ENCODE measurements at regions not wholly inside any gene's neighbourhood (a gene's known extent, or its start where the extent isn't known, plus 50 kb on each side); places are given as distances from the start of the nearest gene placed in this dataset.
A peak's percentile ranks its signal among the peaks of the same experiment; 100 is the strongest.

DNA sequence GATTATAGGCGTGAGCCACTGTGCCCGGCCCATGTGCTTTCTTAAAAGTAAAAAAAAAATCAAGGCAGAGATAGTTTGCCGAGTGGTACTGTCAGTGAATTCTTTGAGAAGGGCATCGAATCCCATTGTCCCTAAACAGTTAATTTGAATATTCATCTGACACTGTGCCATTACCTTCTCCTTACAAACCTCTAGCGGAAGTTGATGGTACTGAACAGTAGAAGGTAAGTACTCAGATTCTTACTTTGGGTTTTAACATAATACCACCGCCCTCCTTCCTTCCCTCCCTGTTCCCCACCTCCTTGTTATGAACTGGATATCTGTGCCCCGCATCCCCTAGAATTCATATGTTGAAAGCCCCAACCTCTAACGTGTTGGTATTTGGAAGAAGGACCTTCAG lies 58.2 kb upstream of the CLMP start:
- no peak for DNase-seq

DNA sequence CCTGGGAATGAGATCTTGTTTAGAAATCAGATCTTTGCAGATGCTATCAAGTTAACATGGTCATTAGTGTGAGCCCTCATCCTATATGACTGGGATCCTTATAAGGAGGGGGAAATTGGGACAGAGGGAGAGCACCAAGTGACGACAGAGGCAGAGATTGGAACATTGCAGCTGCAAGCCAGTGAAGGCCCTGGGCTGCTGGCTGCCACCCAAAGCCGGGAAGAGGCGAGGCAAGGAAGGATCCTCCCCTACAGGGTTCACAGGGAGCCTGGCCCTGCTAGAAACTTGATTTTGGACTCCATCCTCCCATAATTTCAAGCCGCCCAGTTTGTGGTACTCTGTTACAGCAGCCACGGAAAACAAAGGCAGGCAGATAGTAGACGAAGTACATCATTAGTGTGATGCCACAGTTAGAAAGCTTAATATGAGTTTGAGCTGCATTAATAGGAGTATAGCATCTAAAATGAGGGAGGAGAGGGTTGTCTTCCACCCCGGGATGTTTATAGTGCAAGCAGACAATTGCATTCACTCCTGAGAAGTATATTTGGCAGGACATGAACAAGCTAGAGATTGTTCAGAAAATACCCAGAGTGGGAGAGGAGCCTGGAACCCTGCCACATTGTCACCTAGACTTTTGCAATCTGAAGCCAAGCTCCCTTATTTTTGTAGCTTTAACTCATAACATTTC lies 56.8 kb upstream of the CLMP start:
- DNase-seq = no peak

DNA sequence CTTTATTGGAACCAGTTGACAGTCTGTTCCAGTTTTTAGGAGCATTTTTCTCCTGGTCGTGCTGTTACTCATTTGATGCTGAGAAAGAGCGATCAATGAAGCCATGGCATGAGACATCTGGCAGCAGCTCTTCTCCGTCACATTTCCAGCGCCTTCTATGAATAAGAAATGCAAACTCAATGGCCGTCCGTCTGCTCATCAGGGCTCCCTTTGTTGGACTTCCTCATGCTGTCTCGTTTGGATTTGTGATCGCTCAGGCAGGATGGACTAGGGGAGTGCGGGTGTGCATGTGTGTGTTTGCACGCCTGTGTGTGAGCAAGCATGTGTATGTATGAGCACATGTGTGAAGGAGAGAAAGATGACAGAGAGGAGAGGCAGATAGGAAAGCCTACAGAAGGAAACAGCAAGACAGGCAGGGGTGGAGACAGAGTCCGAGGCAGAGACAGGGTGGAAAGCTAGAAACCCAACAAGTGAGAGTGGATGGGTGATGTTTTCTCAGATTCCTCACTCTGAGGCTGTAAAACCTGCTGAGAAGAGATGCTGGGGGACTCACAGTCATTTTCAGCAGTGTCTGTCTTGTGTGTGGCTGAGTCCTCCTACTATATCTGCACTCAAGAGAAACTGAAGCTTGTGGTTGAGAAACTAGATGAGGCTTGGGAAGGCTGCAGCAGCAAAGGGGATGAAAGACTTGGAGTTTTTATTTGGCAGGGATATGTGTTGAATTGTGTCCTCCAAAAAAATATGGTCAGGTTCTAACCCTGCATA lies 56.0 kb upstream of the CLMP start:
- no peak for DNase-seq

DNA sequence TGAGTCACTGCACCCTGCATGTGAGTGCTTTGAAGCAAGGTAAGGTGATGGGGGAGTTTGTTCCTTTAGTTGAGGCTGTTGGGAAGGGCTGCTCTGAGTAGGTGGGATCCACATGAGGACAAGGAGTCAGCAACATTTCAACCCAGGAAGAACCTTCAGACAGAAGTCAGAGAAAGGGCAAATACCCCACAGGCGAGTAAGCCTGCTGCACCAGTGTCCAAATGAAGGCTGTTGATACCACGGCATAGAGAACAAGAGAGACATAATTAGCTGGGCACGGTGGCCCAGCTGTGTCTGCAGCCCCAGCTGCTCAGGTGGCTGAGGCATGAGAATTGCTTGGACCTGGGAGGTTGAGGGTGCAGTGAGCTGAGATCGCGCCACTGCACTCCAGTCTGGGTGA lies 54.3 kb upstream of the CLMP start:
- no peak for DNase-seq

DNA sequence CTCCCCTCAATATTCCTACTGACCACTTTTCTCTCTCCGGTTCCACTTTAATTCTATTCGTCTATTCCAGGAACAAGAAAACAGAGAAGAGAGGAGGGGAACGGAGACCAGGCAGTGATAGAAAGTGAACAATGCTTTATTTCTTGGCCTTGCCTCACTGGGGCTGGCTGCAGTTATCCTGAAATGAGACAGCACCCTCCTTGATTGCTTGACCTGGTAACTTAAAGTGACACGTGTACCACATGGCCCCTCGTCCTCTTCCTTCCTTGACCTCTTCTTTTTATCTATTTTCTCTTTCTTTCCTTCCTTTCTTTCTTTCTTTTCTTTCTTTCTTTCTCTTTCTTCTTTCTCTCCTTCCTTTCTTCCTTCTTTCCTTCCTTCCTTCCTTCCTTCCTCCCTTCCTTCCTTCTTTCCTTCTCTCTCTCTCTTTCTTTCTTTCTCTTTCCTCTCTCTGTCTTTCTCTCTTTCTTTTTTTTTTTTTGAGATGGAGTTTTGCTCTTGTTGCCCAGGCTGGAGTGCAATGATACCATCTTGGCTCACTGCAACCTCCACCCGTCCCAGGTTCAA lies 52.8 kb upstream of the CLMP start:
- DNase-seq = no peak

DNA sequence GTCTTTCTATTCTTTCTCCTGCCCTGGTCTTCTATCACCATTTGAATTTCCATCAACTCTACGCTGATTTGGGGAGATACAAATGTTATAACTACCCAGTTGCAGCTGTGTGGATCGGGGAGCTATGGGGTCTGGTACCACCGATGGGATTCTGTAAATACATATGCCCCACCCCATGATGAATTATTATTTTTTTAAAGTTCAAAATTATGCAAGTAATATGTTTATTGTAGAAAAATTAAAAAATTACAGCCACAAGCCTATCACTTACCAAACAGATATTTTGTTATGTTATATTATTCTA lies 52.4 kb upstream of the CLMP start:
- no peak for DNase-seq

DNA sequence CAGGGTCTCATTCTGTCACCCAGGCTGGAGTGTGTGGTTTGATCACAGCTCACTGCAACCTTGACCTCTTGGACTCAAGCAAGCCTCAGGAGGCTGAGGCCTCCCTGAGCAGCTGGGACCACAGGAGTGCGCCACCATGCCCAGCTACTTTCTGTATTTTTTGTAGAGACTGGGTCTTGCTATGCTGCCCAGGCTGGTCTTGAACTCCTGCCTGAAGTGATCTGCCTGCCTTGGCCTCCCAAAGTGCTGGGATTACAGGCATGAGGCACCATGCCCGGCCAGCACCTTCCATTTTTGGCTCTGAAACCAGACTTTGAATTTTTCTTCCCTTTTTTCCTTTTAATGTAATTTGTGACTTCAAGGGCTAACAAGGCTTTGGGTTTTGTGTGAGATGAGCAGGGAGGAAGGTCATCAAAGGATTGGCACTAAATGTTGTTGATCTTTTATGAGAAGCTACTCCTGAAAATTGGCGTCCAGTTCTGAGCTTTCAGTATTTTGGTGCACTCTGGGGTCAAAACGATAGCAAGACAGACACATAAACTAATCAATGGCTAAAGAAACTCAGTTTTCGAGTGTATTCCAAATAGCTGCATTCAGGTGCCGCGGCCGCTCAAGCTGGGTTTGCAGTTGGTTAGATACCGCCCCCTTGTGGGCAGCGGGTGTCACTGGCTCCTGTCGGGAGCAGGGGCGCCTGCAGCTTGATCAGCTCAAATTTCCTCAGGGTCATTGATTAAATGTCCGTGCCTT lies 51.9 kb upstream of the CLMP start:
- DNase-seq = peak; percentile 64

DNA sequence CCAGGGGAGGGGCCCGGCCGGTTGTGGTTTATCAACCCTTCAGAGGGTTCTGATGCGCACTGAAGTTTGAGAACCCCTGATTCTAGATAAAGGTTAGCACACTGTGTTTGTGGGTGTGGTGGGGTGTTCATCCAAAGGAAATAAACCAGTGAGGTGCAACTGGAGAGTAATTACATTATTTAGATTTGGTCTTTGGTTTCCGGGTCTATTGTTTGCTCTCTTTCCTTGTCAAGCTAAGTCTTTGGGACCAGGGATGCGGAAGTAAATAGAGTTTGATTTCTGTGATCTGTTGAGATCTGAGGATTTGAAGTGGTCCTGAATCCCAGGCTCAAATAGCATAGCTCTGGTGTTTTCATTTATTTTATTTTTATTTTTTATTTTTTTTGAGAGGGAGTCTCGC lies 50.5 kb upstream of the CLMP start:
- DNase-seq = no peak

Measured in NCI-H774 (cell line).